GM12878 (cell line): ENCODE measurements at regions not wholly inside any gene's neighbourhood (a gene's known extent, or its start where the extent isn't known, plus 50 kb on each side); places are given as distances from the start of the nearest gene placed in this dataset.

Experiments
- ATAC-seq: fragments of 200-7000 bp; cut with Tn5 transposase; 3 replicates; pipeline ENCODE4 v1.9.1; 2020; ENCODE audit warnings: mild to moderate bottlenecking, moderate library complexity
- BruUV-seq: library from RNA; stranded (reverse); fragments of 400-500 nt; replicated peaks from 2 replicates; lab custom pipeline; 2021; lab: Mats Ljungman, UMichigan
- CTCF ChIA-PET: fragments of 300-600 bp; sonication (Branson Sonifier 250); formaldehyde crosslinking; extraction: SDS; loops from one replicate; lab custom pipeline; 2021; ENCODE audit warnings: inconsistent platforms; lab: Yijun Ruan, JAX
- POLR2A ChIA-PET: fragments of 350-600 bp; formaldehyde crosslinking; extraction: SDS; loops from one replicate; lab custom pipeline; 2021; ENCODE audit warnings: inconsistent platforms; lab: Charles Lee
- RAD21 ChIA-PET: fragments of 300-600 bp; sonication (Branson Sonifier 250); formaldehyde crosslinking; loops from one replicate; lab custom pipeline; 2023; ENCODE audit warnings: antibody characterized with exemption; ENCODE audit not compliant: unreplicated experiment; lab: Charles Lee
- SMC1A ChIA-PET: fragments of 300-600 bp; sonication (Branson Sonifier 250); formaldehyde crosslinking; loops from one replicate; lab custom pipeline; 2023; ENCODE audit not compliant: unreplicated experiment, uncharacterized antibody; lab: Charles Lee
- DNase-seq: peaks from one replicate; pipeline ENCODE4 v3.0.0-alpha.2; 2011; ENCODE audit warnings: low read depth, low spot score
- FAIRE-seq: peaks from 3 replicates; lab custom pipeline; 2011; peaks lifted over from hg19 to GRCh38; lab: Jason Lieb, UNC
- H2AFZ ChIP-seq: 2 replicates; pipeline ENCODE4 v1.6.0; 2011; ENCODE audit warnings: low read depth, low read length, control low read depth; ENCODE audit not compliant: control insufficient read depth
- H3K27ac ChIP-seq: 2 replicates; pipeline ENCODE4 v1.5.1; 2011; ENCODE audit warnings: control low read depth; ENCODE audit not compliant: control insufficient read depth, insufficient read depth
- H3K27me3 ChIP-seq, 2 experiments: replicated peaks in 1 of 2; 2 replicates each; pipeline versions ENCODE4 v1.6.0 to v1.6.1; 2011; ENCODE audit warnings: low read length in 1 of 2; ENCODE audit not compliant: control insufficient read depth in 2 of 2, insufficient read depth in 2 of 2
- H3K36me3 ChIP-seq, 2 experiments: 2 replicates each; pipeline ENCODE4 v1.5.1; 2011; ENCODE audit warnings: low read length in 1 of 2; ENCODE audit not compliant: control insufficient read depth in 2 of 2, insufficient read depth in 2 of 2
- H3K4me1 ChIP-seq: 2 replicates; pipeline ENCODE4 v1.6.1; 2011; ENCODE audit warnings: mild to moderate bottlenecking, low read length, moderate library complexity, mixed read lengths; ENCODE audit not compliant: control insufficient read depth, insufficient read depth
- H3K4me2 ChIP-seq: 2 replicates; pipeline ENCODE4 v1.6.0; 2011; ENCODE audit warnings: control low read depth; ENCODE audit not compliant: control insufficient read depth, insufficient read depth
- H3K4me3 ChIP-seq: fragments of 200-600 bp; sonication (generic); 2 replicates; pipeline ENCODE4 v1.5.1; 2016
- H3K79me2 ChIP-seq: 2 replicates; pipeline ENCODE4 v1.6.0; 2011; ENCODE audit warnings: low read length; ENCODE audit not compliant: control insufficient read depth, insufficient read depth
- H3K9ac ChIP-seq: 2 replicates; pipeline ENCODE4 v1.8.0; 2011; ENCODE audit warnings: low read length, control low read depth, mixed read lengths; ENCODE audit not compliant: control insufficient read depth, insufficient read depth
- H3K9me3 ChIP-seq: replicated peaks from 3 replicates; pipeline ENCODE4 v1.5.1; 2011; ENCODE audit warnings: mild to moderate bottlenecking, low read length; ENCODE audit not compliant: control insufficient read depth, insufficient read depth
- H4K20me1 ChIP-seq: 2 replicates; pipeline ENCODE4 v1.6.0; 2011; ENCODE audit not compliant: control insufficient read depth, insufficient read depth
- EP300 ChIP-seq, 2 experiments: fragments of 150-350 bp in 1 of 2; IDR thresholded peaks; 2 replicates each; pipeline ENCODE4 v1.6.1; 2011 to 2012; ENCODE audit warnings: low read depth in 2 of 2, low read length in 2 of 2, borderline replicate concordance in 1 of 2, improper control_type of control experiment in 1 of 2, inconsistent platforms in 1 of 2; ENCODE audit not compliant: control insufficient read depth in 1 of 2
- HDAC2 ChIP-seq: fragments of 200-600 bp; sonication (generic); IDR thresholded peaks from 2 replicates; pipeline ENCODE4 v1.6.1; 2017
- IRF3 ChIP-seq: fragments of 450-650 bp; IDR thresholded peaks from 2 replicates; pipeline ENCODE4 v1.6.1; 2014; ENCODE audit warnings: mild to moderate bottlenecking
- MTA2 ChIP-seq: fragments of 450-650 bp; IDR thresholded peaks from 2 replicates; pipeline ENCODE4 v1.6.1; 2016; ENCODE audit warnings: low read depth, mild to moderate bottlenecking, moderate library complexity
- USF1 ChIP-seq: IDR thresholded peaks from 2 replicates; pipeline ENCODE4 v1.6.1; 2011; ENCODE audit warnings: borderline replicate concordance, low read depth, mild to moderate bottlenecking, moderate library complexity, mixed read lengths, low read length; ENCODE audit not compliant: insufficient read depth; ENCODE audit errors: extremely low read length
- ZNF24 ChIP-seq: fragments of 450-650 bp; IDR thresholded peaks from 2 replicates; pipeline ENCODE4 v1.6.1; 2017; ENCODE audit warnings: antibody characterized with exemption, mild to moderate bottlenecking
- ZNF384 ChIP-seq: IDR thresholded peaks from 2 replicates; pipeline ENCODE4 v1.6.1; 2012; ENCODE audit warnings: low read depth, mild to moderate bottlenecking, low read length, improper control_type of control experiment, borderline replicate concordance
- ZNF592 ChIP-seq: fragments of 450-650 bp; IDR thresholded peaks from 2 replicates; pipeline ENCODE4 v1.6.1; 2017; ENCODE audit warnings: mild to moderate bottlenecking, moderate library complexity
- ZNF687 ChIP-seq: fragments of 450-650 bp; IDR thresholded peaks from 2 replicates; pipeline ENCODE4 v1.6.1; 2017; ENCODE audit warnings: mild to moderate bottlenecking, moderate library complexity
- WGBS: methylation state at CpG from one replicate; pipeline ENCODE4 v1.1.6; 2016; ENCODE audit warnings: low lambda C conversion rate; ENCODE audit not compliant: insufficient replicate concordance, insufficient coverage; ENCODE audit errors: missing lambda C conversion rate; 5-methylcytosine and 5-hydroxymethylcytosine counted together
- in situ Hi-C: fragments of 300-500 bp; cut with MboI; formaldehyde crosslinking; loops from 9 replicates; pipeline ENCODE4 v1.14.3; 2018; ENCODE audit warnings: mixed read lengths
- intact Hi-C: fragments of 100-400 bp; cut with micrococcal nuclease; formaldehyde crosslinking; loops from one replicate; pipeline ENCODE4 v1.14.2; 2022; ENCODE audit not compliant: unreplicated experiment

GRCh38 chr1:209406168-209406567 lies 177.3 kb upstream of the CAMK1G start:
- H3K27me3 ChIP-seq = 0 out of 4 replicates have a peak, but pooled peaks cover 0 to 2% of the 10 kb centered on the region in 2 experiments
- RAD21 ChIA-PET = interaction anchor here (0.6 to 1.4 kb wide), 2 partner anchors 15 to 51 kb away, joined by 3 to 4 read pairs; no protein-coding TSS in a partner anchor
- no peaks in the 10 kb centered on the region for H4K20me1 ChIP-seq
- no peaks in the 10 kb centered on the region for H3K79me2 ChIP-seq
- DNase-seq (no peak), ATAC-seq (no peak), FAIRE-seq (no peak)
- intact Hi-C loops (no loop called here), in situ Hi-C loops (no loop called here)
- POLR2A ChIA-PET = interaction anchor here (0.6 to 1.1 kb wide), 3 partner anchors 20 to 22 kb away, joined by 3 to 5 read pairs (median 5); no protein-coding TSS in a partner anchor
- CTCF ChIA-PET = interaction anchor here (0.7 kb wide), 1 partner anchor 848 kb away, joined by 3 read pairs; no protein-coding TSS in a partner anchor
- H2AFZ ChIP-seq = no peak overlapping the region
- BruUV-seq = no TSS peak
- H3K4me2 ChIP-seq = no peak overlapping the region
- no peaks in the 10 kb centered on the region for H3K9me3 ChIP-seq
- H3K4me3 ChIP-seq = no peak overlapping the region
- SMC1A ChIA-PET = interaction anchor here (0.9 to 2.2 kb wide), 8 partner anchors 8 to 53 kb away, joined by 3 to 9 read pairs (median 4); no protein-coding TSS in a partner anchor
- 0% methylated on average over 3 of the region's 3 CpGs for WGBS
- TF ChIP-seq IRF3 = no peak
- TF ChIP-seq ZNF384 = no peak
- TF ChIP-seq MTA2 = no peak
- no peak for TF ChIP-seq ZNF24
- no peak for TF ChIP-seq ZNF687
- TF ChIP-seq EP300 (IDR thresholded peaks at IDR 0.05; ENCODE audit: borderline replicate concordance in 1 of 2, control insufficient read depth in 1 of 2, low read depth in 2 of 2, low read length in 2 of 2) = no peak
- no peak for TF ChIP-seq ZNF592
- TF ChIP-seq HDAC2 = no peak
- TF ChIP-seq USF1 = no peak
- H3K27ac ChIP-seq = no peak overlapping the region
- no peak overlapping the region for H3K9ac ChIP-seq
- H3K4me1 ChIP-seq = no peaks in the 10 kb centered on the region
- no peaks in the 10 kb centered on the region for H3K36me3 ChIP-seq
